ENCODE measurements at regions not wholly inside any gene's neighbourhood (a gene's known extent, or its start where the extent isn't known, plus 50 kb on each side); places are given as distances from the start of the nearest gene placed in this dataset.
"Not testable (repeated sequence)": the region's sequence is repeated elsewhere in the genome, so short reads cannot be mapped to it uniquely, and the experiment has no call there.

- H3K4me3 ChIP-seq (ENCODE audit: low read length); H3K4me1 ChIP-seq (ENCODE audit: insufficient read depth, low read length); H3K27ac Mint-ChIP-seq; H3K36me3 ChIP-seq (ENCODE audit: insufficient read depth, low read length); intact Hi-C loops (cut with DNase I, micrococcal nuclease); H3K4me1 Mint-ChIP-seq (ENCODE audit: low read depth); DNase-seq; H3K9me3 ChIP-seq (ENCODE audit: control insufficient read depth in 1 of 2, insufficient read depth in 1 of 2, low read length in 2 of 2); CTCF ChIA-PET; POLR2A ChIA-PET; H3K27me3 ChIP-seq (ENCODE audit: control insufficient read depth in 1 of 2, insufficient read depth in 2 of 2, low read length in 2 of 2); H3K27me3 Mint-ChIP-seq; H3K4me3 Mint-ChIP-seq; H3K36me3 Mint-ChIP-seq (ENCODE audit: low read depth); H3K27ac ChIP-seq (ENCODE audit: low read depth in 1 of 2, low read length in 2 of 2); ATAC-seq (ENCODE audit: poor library complexity); H3K9me3 Mint-ChIP-seq: not testable (repeated sequence)
Measured at GRCh38 chr2:90355546-90355945, 1664.1 kb downstream of the RPIA start.

- H3K9me3 ChIP-seq (ENCODE audit: control insufficient read depth in 1 of 2, insufficient read depth in 1 of 2, low read length in 2 of 2); H3K4me3 ChIP-seq (ENCODE audit: low read length); H3K4me3 Mint-ChIP-seq; H3K36me3 ChIP-seq (ENCODE audit: insufficient read depth, low read length); H3K36me3 Mint-ChIP-seq (ENCODE audit: low read depth); H3K9me3 Mint-ChIP-seq; H3K27ac ChIP-seq (ENCODE audit: low read depth in 1 of 2, low read length in 2 of 2); H3K27me3 ChIP-seq (ENCODE audit: control insufficient read depth in 1 of 2, insufficient read depth in 2 of 2, low read length in 2 of 2); ATAC-seq (ENCODE audit: poor library complexity); intact Hi-C loops (cut with DNase I, micrococcal nuclease); H3K4me1 Mint-ChIP-seq (ENCODE audit: low read depth); H3K4me1 ChIP-seq (ENCODE audit: insufficient read depth, low read length); POLR2A ChIA-PET; H3K27me3 Mint-ChIP-seq; CTCF ChIA-PET; H3K27ac Mint-ChIP-seq: not testable (repeated sequence)
- peak in 1 of 14 experiments; percentile 0 for DNase-seq
Measured at GRCh38 chr2:90359344-90359743, 1667.9 kb downstream of the RPIA start.

DNA sequence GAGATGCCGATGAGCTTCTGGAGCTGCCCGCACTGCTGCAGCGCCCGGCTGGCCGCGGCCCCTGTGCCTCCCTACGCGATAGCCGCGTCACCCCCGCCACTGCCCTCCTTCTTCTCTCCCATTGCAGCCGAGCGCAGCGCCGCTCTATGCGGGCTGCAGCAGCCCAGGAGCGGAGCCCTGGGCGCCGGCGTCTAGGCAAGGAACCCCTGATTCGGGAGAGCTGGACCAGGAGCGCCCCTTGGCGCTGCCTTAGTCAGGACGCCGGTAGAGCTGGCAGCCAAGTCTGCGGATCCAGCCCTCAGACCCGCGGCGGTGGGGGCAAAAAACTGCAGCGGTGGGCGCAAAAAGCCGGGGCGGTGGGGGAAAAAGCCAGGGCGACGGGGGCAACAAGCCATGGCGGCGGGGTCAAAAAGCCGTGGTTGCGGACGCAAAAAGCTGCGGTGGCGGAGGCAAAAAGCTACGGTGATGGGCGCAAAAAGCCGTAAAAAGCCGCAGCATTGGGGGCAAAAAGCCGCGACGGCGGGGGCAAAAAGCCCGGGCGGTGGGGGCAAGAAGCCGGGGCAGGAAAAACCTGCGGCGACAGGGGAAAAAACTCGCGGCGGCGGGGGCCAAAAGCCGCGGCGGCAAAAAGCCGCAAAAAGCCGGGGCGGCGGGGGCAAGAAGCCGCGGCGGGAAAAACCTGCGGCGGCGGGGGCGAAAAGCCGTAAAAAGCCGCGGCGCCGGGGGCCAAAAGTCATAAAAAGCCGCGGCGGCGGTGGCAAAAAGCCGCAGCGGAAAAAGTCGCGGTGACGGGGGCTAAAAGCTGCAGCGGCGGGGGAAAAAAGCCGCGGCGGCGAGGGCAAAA is 1668.6 kb downstream of the RPIA start:
- H3K36me3 Mint-ChIP-seq (ENCODE audit: low read depth); H3K4me1 ChIP-seq (ENCODE audit: insufficient read depth, low read length); H3K9me3 ChIP-seq (ENCODE audit: control insufficient read depth in 1 of 2, insufficient read depth in 1 of 2, low read length in 2 of 2); CTCF ChIA-PET; H3K27ac Mint-ChIP-seq; H3K27me3 Mint-ChIP-seq; H3K4me3 Mint-ChIP-seq; intact Hi-C loops (cut with DNase I, micrococcal nuclease); H3K4me1 Mint-ChIP-seq (ENCODE audit: low read depth); H3K27ac ChIP-seq (ENCODE audit: low read depth in 1 of 2, low read length in 2 of 2); H3K27me3 ChIP-seq (ENCODE audit: control insufficient read depth in 1 of 2, insufficient read depth in 2 of 2, low read length in 2 of 2); POLR2A ChIA-PET; H3K36me3 ChIP-seq (ENCODE audit: insufficient read depth, low read length); H3K4me3 ChIP-seq (ENCODE audit: low read length); ATAC-seq (ENCODE audit: poor library complexity); H3K9me3 Mint-ChIP-seq: not testable (repeated sequence)
- DNase-seq = peak in 1 of 14 experiments; percentile 1

DNA sequence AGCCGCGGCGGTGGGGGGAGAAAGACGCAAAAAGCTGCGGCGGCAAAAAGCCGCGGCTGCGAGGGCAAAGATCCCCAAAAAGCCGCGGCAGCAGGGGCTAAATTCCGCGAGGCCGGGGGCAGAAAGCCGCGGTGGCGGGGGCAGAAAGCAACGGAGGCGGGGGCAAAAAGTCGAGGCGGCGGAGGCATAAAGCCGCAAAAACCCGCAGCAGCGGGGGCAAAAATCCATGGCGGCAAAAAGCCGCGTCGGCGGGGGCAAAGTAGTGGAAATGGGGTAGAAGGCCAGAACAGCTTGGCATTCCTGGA is 1669.2 kb downstream of the RPIA start:
- CTCF ChIA-PET; H3K4me1 Mint-ChIP-seq (ENCODE audit: low read depth); H3K9me3 ChIP-seq (ENCODE audit: control insufficient read depth in 1 of 2, insufficient read depth in 1 of 2, low read length in 2 of 2); H3K9me3 Mint-ChIP-seq; H3K27me3 Mint-ChIP-seq; H3K4me1 ChIP-seq (ENCODE audit: insufficient read depth, low read length); H3K27ac Mint-ChIP-seq; POLR2A ChIA-PET; ATAC-seq (ENCODE audit: poor library complexity); H3K4me3 ChIP-seq (ENCODE audit: low read length); H3K27ac ChIP-seq (ENCODE audit: low read depth in 1 of 2, low read length in 2 of 2); DNase-seq; H3K27me3 ChIP-seq (ENCODE audit: control insufficient read depth in 1 of 2, insufficient read depth in 2 of 2, low read length in 2 of 2); H3K4me3 Mint-ChIP-seq; intact Hi-C loops (cut with DNase I, micrococcal nuclease); H3K36me3 ChIP-seq (ENCODE audit: insufficient read depth, low read length); H3K36me3 Mint-ChIP-seq (ENCODE audit: low read depth): not testable (repeated sequence)
